Natural killer cell treated with Interleukin-12 subunit alpha and Interleukin-12 subunit beta and Interleukin-15 and Interleukin-18, amount 100 ng/mL, for 72 hours (primary cell): ENCODE measurements at regions not wholly inside any gene's neighbourhood (a gene's known extent, or its start where the extent isn't known, plus 50 kb on each side); places are given as distances from the start of the nearest gene placed in this dataset.

Experiments
- ATAC-seq, 2 donors: fragments of 150-1000 bp; cut with Tn5 transposase in 1 of 2; sonication (Bioruptor Pico), chemical (Tn5 transposase) in 1 of 2; 2 replicates each; pipeline ENCODE4 v1.10.0; 2021
- DNase-seq: peaks from one replicate; pipeline ENCODE4 v3.0.0; 2022; ENCODE audit warnings: low spot score
- H3K27ac Mint-ChIP-seq, 2 donors: 1 replicate in 1 of 2; 2 replicates in 1 of 2; pipeline ENCODE4 v1.8.0; 2022; ENCODE audit warnings: mixed read lengths in 2 of 2, mild to moderate bottlenecking in 1 of 2, moderate library complexity in 1 of 2
- H3K27me3 Mint-ChIP-seq, 2 donors: 1 replicate in 1 of 2; 2 replicates in 1 of 2; pipeline ENCODE4 v1.8.0; 2022; ENCODE audit warnings: mixed read lengths in 2 of 2
- H3K36me3 Mint-ChIP-seq: one replicate; pipeline ENCODE4 v1.8.0; 2022; ENCODE audit warnings: mixed read lengths
- H3K4me1 Mint-ChIP-seq, 2 donors: 1 replicate in 1 of 2; 2 replicates in 1 of 2; pipeline ENCODE4 v1.8.0; 2022; ENCODE audit warnings: low read depth in 2 of 2, mixed read lengths in 2 of 2, mild to moderate bottlenecking in 1 of 2
- H3K4me3 Mint-ChIP-seq: one replicate; pipeline ENCODE4 v1.8.0; 2022; ENCODE audit warnings: mixed read lengths
- H3K9me3 Mint-ChIP-seq: 2 replicates; pipeline ENCODE4 v1.8.0; 2022; ENCODE audit warnings: mixed read lengths

GRCh38 chr5:44868541-44868940 is 59.8 kb downstream of the MRPS30 start:
- no peak overlapping the region for H3K27ac Mint-ChIP-seq
- H3K4me1 Mint-ChIP-seq, result no peaks in the 10 kb centered on the region
- DNase-seq (no peak), ATAC-seq (no peak)
- peaks cover 3% of the 10 kb centered on the region for H3K9me3 Mint-ChIP-seq
- H3K27me3 Mint-ChIP-seq, result no peaks in the 10 kb centered on the region
- H3K36me3 Mint-ChIP-seq, result no peaks in the 10 kb centered on the region
- H3K4me3 Mint-ChIP-seq, result no peak overlapping the region

GRCh38 chr5:44869928-44870327 is 61.2 kb downstream of the MRPS30 start:
- H3K4me1 Mint-ChIP-seq, result no peaks in the 10 kb centered on the region
- no peaks in the 10 kb centered on the region for H3K36me3 Mint-ChIP-seq
- no peaks in the 10 kb centered on the region for H3K27me3 Mint-ChIP-seq
- ATAC-seq (no peak), DNase-seq (no peak)
- no peak overlapping the region for H3K4me3 Mint-ChIP-seq
- no peak overlapping the region for H3K27ac Mint-ChIP-seq
- H3K9me3 Mint-ChIP-seq, result peaks cover 3% of the 10 kb centered on the region

GRCh38 chr5:44870430-44870829 is 61.7 kb downstream of the MRPS30 start:
- H3K27me3 Mint-ChIP-seq, result no peaks in the 10 kb centered on the region
- H3K36me3 Mint-ChIP-seq, result no peaks in the 10 kb centered on the region
- no peak for DNase-seq
- H3K9me3 Mint-ChIP-seq, result peaks cover 3% of the 10 kb centered on the region
- no peak for ATAC-seq
- H3K4me3 Mint-ChIP-seq, result no peak overlapping the region
- H3K4me1 Mint-ChIP-seq, result no peaks in the 10 kb centered on the region
- H3K27ac Mint-ChIP-seq, result no peak overlapping the region

DNA sequence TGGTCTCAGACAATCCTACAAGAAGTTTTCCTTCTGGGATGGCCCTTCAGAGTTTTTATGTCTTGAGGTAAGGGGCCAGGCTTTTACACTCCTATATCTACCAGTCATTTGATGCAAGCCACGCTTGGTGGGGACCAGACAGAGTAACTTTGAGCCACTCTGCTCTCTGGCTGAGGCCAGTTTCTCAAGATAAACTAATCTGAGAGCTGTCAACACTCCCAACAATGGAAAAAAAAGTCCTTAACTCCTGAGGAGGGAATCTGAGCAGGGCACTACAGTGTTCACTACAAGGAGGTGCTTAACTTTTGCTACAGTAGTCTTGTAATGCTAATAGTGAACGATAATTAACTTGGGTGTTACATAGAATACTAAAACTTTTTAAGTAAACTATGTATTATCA is 62.7 kb downstream of the MRPS30 start:
- Mint-ChIP-seq H3K4me3 (no peak overlapping the region), H3K9me3 (peaks cover 3% of the 10 kb centered on the region), H3K36me3 (no peaks in the 10 kb centered on the region), H3K27me3 (no peaks in the 10 kb centered on the region), H3K4me1 (no peaks in the 10 kb centered on the region), H3K27ac (no peak overlapping the region)
- no peak for DNase-seq
- ATAC-seq, result no peak

- Mint-ChIP-seq H3K9me3 (peaks cover 5% of the 10 kb centered on the region), H3K27me3 (no peaks in the 10 kb centered on the region), H3K4me1 (no peaks in the 10 kb centered on the region), H3K4me3 (peak overlapping the region; percentile 52), H3K27ac (peak overlapping the region in 1 of 2 donors; percentile 44), H3K36me3 (no peaks in the 10 kb centered on the region)
- ATAC-seq, result peak in 1 of 2 donors; percentile 83
- no peak for DNase-seq
Measured at GRCh38 chr5:44875661-44876605, 67.2 kb downstream of the MRPS30 start.

- Mint-ChIP-seq H3K4me3 (no peak overlapping the region), H3K4me1 (no peaks in the 10 kb centered on the region), H3K36me3 (no peaks in the 10 kb centered on the region), H3K27me3 (no peaks in the 10 kb centered on the region), H3K27ac (no peak overlapping the region), H3K9me3 (peaks cover 11% of the 10 kb centered on the region)
- ATAC-seq (no peak), DNase-seq (no peak)
Measured at GRCh38 chr5:44881266-44881665, 72.5 kb downstream of the MRPS30 start.

DNA sequence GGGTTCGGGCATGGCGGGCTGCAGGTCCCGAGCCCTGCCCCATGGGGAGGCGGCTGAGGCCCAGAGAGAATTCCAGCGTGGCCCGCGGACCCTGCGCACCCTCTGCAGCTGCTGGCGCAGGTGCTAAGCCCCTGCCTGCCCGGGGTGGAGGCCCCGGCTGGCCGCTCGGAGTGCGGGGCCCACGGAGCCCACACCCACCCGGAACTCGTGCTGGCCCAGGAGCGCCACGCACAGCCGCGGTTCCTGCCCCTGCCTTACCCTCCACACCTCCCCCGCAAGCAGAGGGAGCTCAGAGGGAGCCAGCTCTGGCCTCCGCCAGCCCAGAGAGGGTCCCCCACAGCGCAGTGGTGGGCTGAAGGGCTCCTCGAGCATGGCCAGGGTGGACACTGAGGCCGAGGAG is 75.3 kb downstream of the MRPS30 start:
- peak; percentile 53 for DNase-seq
- Mint-ChIP-seq H3K36me3 (no peaks in the 10 kb centered on the region), H3K4me3 (no peak overlapping the region), H3K9me3 (peaks cover 8% of the 10 kb centered on the region), H3K27me3 (no peaks in the 10 kb centered on the region), H3K27ac (no peak overlapping the region), H3K4me1 (no peaks in the 10 kb centered on the region)
- no peak for ATAC-seq

DNA sequence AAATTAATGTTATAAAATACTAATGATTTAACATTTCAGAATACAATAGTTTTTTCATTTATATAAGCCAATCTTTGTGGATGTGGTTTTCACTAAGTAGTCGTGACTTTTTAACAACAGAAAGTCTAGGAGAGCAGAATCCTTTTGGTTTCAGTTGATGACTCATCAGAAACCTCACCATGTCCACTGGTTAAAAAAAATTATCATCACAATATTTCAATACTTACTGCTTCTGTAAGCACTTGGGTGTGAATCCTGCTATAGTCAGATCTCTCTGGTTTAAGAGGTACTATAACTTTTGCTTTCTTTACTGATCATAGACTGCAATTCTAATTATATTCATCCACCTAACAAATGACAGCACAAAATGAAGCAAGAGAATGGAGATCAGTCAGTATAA is 77.2 kb downstream of the MRPS30 start:
- Mint-ChIP-seq H3K36me3 (no peaks in the 10 kb centered on the region), H3K4me1 (no peaks in the 10 kb centered on the region), H3K27me3 (no peaks in the 10 kb centered on the region), H3K27ac (no peak overlapping the region), H3K4me3 (no peak overlapping the region), H3K9me3 (peaks cover 9% of the 10 kb centered on the region)
- ATAC-seq (peak in 1 of 2 donors; percentile 69), DNase-seq (no peak)

DNA sequence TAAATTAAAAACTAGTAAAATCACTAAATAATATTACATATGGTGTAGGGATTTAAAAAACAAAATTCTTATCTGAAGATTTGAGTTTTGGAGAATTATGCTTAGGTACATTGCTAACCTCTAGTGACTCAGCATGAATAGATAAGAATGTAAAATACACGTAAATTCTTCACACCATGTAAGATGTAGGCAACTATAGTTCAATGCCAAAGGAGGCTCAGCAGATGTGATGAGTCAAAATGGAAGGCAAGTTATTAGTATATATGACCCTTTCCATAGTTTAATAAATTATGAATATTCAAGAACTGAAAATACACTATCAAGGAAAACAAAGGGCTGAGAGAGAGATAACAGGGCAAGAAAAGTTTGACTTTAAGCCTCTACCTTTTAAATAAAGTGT is 79.0 kb downstream of the MRPS30 start:
- peaks cover 5% of the 10 kb centered on the region for H3K9me3 Mint-ChIP-seq
- no peak overlapping the region for H3K4me3 Mint-ChIP-seq
- H3K4me1 Mint-ChIP-seq, result no peaks in the 10 kb centered on the region
- H3K27me3 Mint-ChIP-seq, result no peaks in the 10 kb centered on the region
- DNase-seq (no peak), ATAC-seq (no peak)
- no peaks in the 10 kb centered on the region for H3K36me3 Mint-ChIP-seq
- H3K27ac Mint-ChIP-seq, result no peak overlapping the region

DNA sequence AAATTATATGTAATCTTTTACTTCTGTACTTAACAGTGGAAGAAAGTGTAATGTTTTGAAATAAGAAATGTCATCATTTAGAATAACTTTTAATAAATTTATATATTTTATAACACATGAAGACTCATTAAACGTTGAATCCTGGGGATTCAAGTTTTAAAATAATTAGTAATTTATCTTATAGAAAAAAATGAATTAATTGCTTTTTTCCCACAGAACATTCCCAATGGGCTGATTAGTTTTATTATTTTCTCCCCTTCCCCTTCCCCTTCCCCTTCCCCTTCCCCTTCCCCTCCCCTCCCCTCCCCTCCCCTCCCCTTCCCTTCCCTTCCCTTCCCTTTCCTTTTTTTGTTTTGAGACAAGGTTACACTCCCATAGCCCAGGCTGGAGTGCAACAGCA is 79.7 kb downstream of the MRPS30 start:
- no peak for DNase-seq
- H3K4me1 Mint-ChIP-seq, result no peaks in the 10 kb centered on the region
- no peak for ATAC-seq
- H3K9me3 Mint-ChIP-seq, result peaks cover 9% of the 10 kb centered on the region
- H3K36me3 Mint-ChIP-seq, result peaks cover 4% of the 10 kb centered on the region
- H3K4me3 Mint-ChIP-seq, result no peak overlapping the region
- no peaks in the 10 kb centered on the region for H3K27me3 Mint-ChIP-seq
- no peak overlapping the region for H3K27ac Mint-ChIP-seq

DNA sequence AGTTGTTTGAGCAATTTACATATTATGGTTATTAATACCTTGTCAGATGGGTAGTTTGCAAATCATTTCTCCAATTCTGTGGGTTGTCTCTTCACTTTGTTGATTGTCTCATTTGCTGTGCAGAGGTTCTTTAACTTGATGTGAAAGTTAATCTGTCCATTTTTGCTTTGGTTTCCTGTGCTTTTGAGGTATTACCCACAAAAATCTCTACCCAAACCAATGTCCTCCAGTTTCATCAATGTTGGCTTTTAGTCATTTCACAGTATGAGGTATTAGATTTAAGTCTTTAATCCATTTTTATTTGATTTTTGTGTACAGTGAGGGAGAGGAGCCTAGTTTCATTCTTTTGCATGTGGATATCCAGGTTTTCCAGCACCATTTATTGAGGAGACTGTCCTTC is 82.4 kb downstream of the MRPS30 start:
- Mint-ChIP-seq H3K27me3 (no peaks in the 10 kb centered on the region), H3K36me3 (peaks cover 10% of the 10 kb centered on the region), H3K4me3 (no peak overlapping the region), H3K9me3 (peaks cover 12% of the 10 kb centered on the region), H3K4me1 (no peaks in the 10 kb centered on the region), H3K27ac (no peak overlapping the region)
- ATAC-seq (no peak), DNase-seq (no peak)

DNA sequence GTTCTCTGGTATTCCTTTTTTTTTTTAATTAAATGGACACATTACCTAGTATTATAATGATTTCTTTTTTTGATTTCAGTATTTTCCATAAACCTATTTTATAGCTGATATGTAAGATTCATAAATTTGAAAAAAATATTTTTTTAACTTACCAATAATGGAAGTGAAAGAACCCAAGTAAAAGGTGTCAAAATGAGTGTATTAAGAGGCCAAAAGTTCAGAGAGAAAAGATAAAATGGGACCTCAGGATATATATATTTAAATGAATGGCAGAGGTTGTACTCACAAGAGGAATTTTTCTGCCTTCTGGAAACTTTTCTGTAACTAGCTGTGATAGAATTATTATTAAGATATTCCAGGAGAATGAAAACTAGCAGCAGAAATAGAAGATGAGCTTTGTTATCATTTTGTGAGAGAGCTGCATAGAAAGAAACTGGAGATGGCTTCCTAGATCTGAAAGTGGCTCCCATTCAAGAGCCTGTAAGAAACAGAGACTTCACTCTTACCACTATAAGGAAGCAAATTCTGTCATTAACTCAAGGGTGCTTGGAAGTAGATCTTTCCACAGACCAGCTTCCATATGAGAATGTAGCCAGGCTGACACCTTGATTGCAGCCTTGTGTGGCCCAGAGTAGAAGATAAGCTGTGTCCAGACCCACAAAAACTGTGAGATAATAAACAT is 91.7 kb downstream of the MRPS30 start:
- H3K4me3 Mint-ChIP-seq, result no peak overlapping the region
- no peak overlapping the region for H3K27ac Mint-ChIP-seq
- H3K36me3 Mint-ChIP-seq, result no peaks in the 10 kb centered on the region
- peaks cover 12% of the 10 kb centered on the region for H3K9me3 Mint-ChIP-seq
- DNase-seq (no peak), ATAC-seq (no peak)
- no peaks in the 10 kb centered on the region for H3K27me3 Mint-ChIP-seq
- H3K4me1 Mint-ChIP-seq, result no peaks in the 10 kb centered on the region

- H3K27ac Mint-ChIP-seq, result no peak overlapping the region
- no peaks in the 10 kb centered on the region for H3K27me3 Mint-ChIP-seq
- no peak overlapping the region for H3K4me3 Mint-ChIP-seq
- ATAC-seq (no peak), DNase-seq (no peak)
- peaks cover 12% of the 10 kb centered on the region for H3K9me3 Mint-ChIP-seq
- no peaks in the 10 kb centered on the region for H3K4me1 Mint-ChIP-seq
- no peaks in the 10 kb centered on the region for H3K36me3 Mint-ChIP-seq
Measured at GRCh38 chr5:44907396-44907795, 98.6 kb downstream of the MRPS30 start.

GRCh38 chr5:44909004-44909403 is 100.3 kb downstream of the MRPS30 start:
- no peak overlapping the region for H3K4me3 Mint-ChIP-seq
- ATAC-seq (no peak), DNase-seq (no peak)
- H3K4me1 Mint-ChIP-seq, result no peaks in the 10 kb centered on the region
- no peaks in the 10 kb centered on the region for H3K27me3 Mint-ChIP-seq
- peaks cover 13% of the 10 kb centered on the region for H3K9me3 Mint-ChIP-seq
- no peaks in the 10 kb centered on the region for H3K36me3 Mint-ChIP-seq
- H3K27ac Mint-ChIP-seq, result no peak overlapping the region
